Calu3 (cell line): ENCODE measurements at regions not wholly inside any gene's neighbourhood (a gene's known extent, or its start where the extent isn't known, plus 50 kb on each side); places are given as distances from the start of the nearest gene placed in this dataset.

ENCODE experiments used
- BruUV-seq: library from RNA; stranded (reverse); fragments of 400-500 nt; replicated peaks from 2 replicates; lab custom pipeline; 2021; lab: Mats Ljungman, UMichigan
- CTCF ChIA-PET: fragments of 300-600 bp; sonication (Branson Sonifier 250); formaldehyde crosslinking; loops from one replicate; lab custom pipeline; 2022; ENCODE audit warnings: antibody characterized with exemption; lab: Charles Lee
- DNase-seq: peaks from one replicate; pipeline ENCODE4 v3.0.0; 2022
- H3K27ac Mint-ChIP-seq: one replicate; pipeline ENCODE4 v1.8.0; 2022; ENCODE audit warnings: mixed read lengths; ENCODE audit not compliant: unreplicated experiment
- H3K27me3 Mint-ChIP-seq: one replicate; pipeline ENCODE4 v1.8.0; 2022; ENCODE audit warnings: mixed read lengths; ENCODE audit not compliant: unreplicated experiment
- H3K36me3 Mint-ChIP-seq: one replicate; pipeline ENCODE4 v1.8.0; 2022; ENCODE audit warnings: mild to moderate bottlenecking, moderate library complexity, mixed read lengths; ENCODE audit not compliant: insufficient read depth, unreplicated experiment
- H3K4me1 Mint-ChIP-seq: one replicate; pipeline ENCODE4 v1.8.0; 2022; ENCODE audit warnings: mild to moderate bottlenecking, low read depth, mixed read lengths; ENCODE audit not compliant: unreplicated experiment
- H3K4me3 Mint-ChIP-seq: one replicate; pipeline ENCODE4 v1.8.0; 2022; ENCODE audit warnings: mild to moderate bottlenecking, low read depth, moderate library complexity, mixed read lengths; ENCODE audit not compliant: unreplicated experiment
- H3K9me3 Mint-ChIP-seq: one replicate; pipeline ENCODE4 v1.8.0; 2022; ENCODE audit warnings: low read depth, mixed read lengths; ENCODE audit not compliant: unreplicated experiment
- CTCF ChIP-seq: fragments of 200-600 bp; IDR thresholded peaks from one replicate; pipeline ENCODE4 v1.8.0; 2022; ENCODE audit warnings: antibody characterized with exemption; ENCODE audit not compliant: unreplicated experiment
- intact Hi-C: fragments of 100-400 bp; cut with micrococcal nuclease; formaldehyde crosslinking; loops from one replicate; pipeline ENCODE4 v1.10.0; 2022; ENCODE audit not compliant: unreplicated experiment

GRCh38 chrX:98459669-98460068, 1576.0 kb downstream of the RPA4 start:
- CTCF ChIA-PET = no interaction called here
- Mint-ChIP-seq H3K4me1 (no peaks in the 10 kb centered on the region), H3K27me3 (no peaks in the 10 kb centered on the region), H3K36me3 (no peaks in the 10 kb centered on the region), H3K9me3 (peaks cover 2% of the 10 kb centered on the region), H3K27ac (no peak overlapping the region), H3K4me3 (no peak overlapping the region)
- BruUV-seq = no TSS peak
- no peak for TF ChIP-seq CTCF
- DNase-seq = no peak
- intact Hi-C loops = no loop called here

GRCh38 chrX:98480606-98481005, 1596.9 kb downstream of the RPA4 start:
- no TSS peak for BruUV-seq
- Mint-ChIP-seq H3K4me1 (no peaks in the 10 kb centered on the region), H3K9me3 (no peaks in the 10 kb centered on the region), H3K36me3 (no peaks in the 10 kb centered on the region), H3K27ac (no peak overlapping the region), H3K27me3 (no peaks in the 10 kb centered on the region), H3K4me3 (no peak overlapping the region)
- CTCF ChIA-PET = no interaction called here
- TF ChIP-seq CTCF = no peak
- no peak for DNase-seq
- intact Hi-C loops = no loop called here

GRCh38 chrX:98481636-98482035, 1597.9 kb downstream of the RPA4 start:
- Mint-ChIP-seq H3K27ac (no peak overlapping the region), H3K4me1 (no peaks in the 10 kb centered on the region), H3K27me3 (no peaks in the 10 kb centered on the region), H3K4me3 (no peak overlapping the region), H3K36me3 (no peaks in the 10 kb centered on the region), H3K9me3 (no peaks in the 10 kb centered on the region)
- CTCF ChIA-PET = interaction anchor here (0.6 kb wide), 1 partner anchor 334 kb away, joined by 3 read pairs; no protein-coding TSS in a partner anchor
- no peak for DNase-seq
- intact Hi-C loops = no loop called here
- no TSS peak for BruUV-seq
- TF ChIP-seq CTCF = no peak

GRCh38 chrX:98490670-98491069, 1607.0 kb downstream of the RPA4 start:
- Mint-ChIP-seq H3K27ac (no peak overlapping the region), H3K27me3 (no peaks in the 10 kb centered on the region), H3K4me3 (no peak overlapping the region), H3K4me1 (no peaks in the 10 kb centered on the region), H3K9me3 (peaks cover 5% of the 10 kb centered on the region), H3K36me3 (no peaks in the 10 kb centered on the region)
- intact Hi-C loops = no loop called here
- BruUV-seq = no TSS peak
- CTCF ChIA-PET = no interaction called here
- DNase-seq = no peak
- TF ChIP-seq CTCF = no peak
